Nephron progenitor cell (in vitro differentiated cells): ENCODE measurements at regions not wholly inside any gene's neighbourhood (a gene's known extent, or its start where the extent isn't known, plus 50 kb on each side); places are given as distances from the start of the nearest gene placed in this dataset.

Source experiments
- DNase-seq: peaks from one replicate; pipeline ENCODE4 v3.0.0; 2021
- H3K27ac Mint-ChIP-seq: 2 replicates; pipeline ENCODE4 v1.8.0; 2021; ENCODE audit warnings: mild to moderate bottlenecking, moderate library complexity, mixed read lengths
- H3K27me3 Mint-ChIP-seq: 2 replicates; pipeline ENCODE4 v1.8.0; 2021; ENCODE audit warnings: mild to moderate bottlenecking, low read depth, mixed read lengths; ENCODE audit not compliant: poor library complexity
- H3K36me3 Mint-ChIP-seq: 2 replicates; pipeline ENCODE4 v1.8.0; 2021; ENCODE audit warnings: low read depth, mixed read lengths
- H3K4me1 Mint-ChIP-seq: 2 replicates; pipeline ENCODE4 v1.8.0; 2021; ENCODE audit warnings: mixed read lengths
- H3K4me3 Mint-ChIP-seq: 2 replicates; pipeline ENCODE4 v1.8.0; 2021; ENCODE audit warnings: mild to moderate bottlenecking, moderate library complexity, mixed read lengths
- H3K9me3 Mint-ChIP-seq: 2 replicates; pipeline ENCODE4 v1.8.0; 2021; ENCODE audit warnings: mild to moderate bottlenecking, moderate library complexity, mixed read lengths
- CTCF ChIP-seq: fragments of 200-600 bp; sonication (generic); IDR thresholded peaks from 2 replicates; pipeline ENCODE4 v1.5.0; 2021; ENCODE audit warnings: antibody characterized with exemption

DNA sequence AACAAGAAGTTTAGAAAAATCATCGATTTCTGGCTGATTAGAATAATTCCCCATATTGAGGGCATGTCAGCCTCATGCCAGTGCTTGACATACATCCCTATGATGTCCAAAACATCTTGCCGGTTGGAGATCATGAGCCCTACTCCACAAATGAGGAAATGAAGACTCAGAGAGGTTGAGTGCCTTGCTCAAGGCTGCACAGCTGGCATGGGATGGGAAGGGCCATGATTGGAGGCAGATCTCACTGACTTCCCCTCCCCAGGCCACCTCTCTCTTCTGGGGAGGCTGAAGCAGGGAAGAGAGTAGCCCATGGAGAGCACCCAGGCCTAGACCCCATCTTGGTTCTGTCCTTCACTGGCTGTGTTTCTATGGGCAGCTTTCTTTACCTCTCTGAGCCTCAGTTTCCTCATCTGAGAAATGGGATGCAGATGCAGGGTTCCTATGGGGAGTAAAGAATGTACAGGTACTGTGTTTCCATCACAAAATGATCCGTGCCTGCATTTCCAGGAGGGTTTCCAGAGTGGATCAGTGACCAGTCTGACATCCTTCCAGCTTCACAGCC lies 145.7 kb downstream of the SYF2 start:
- no peak for TF ChIP-seq CTCF
- DNase-seq = no peak
- H3K4me3 Mint-ChIP-seq = no peak overlapping the region
- no peak overlapping the region for H3K27ac Mint-ChIP-seq
- H3K27me3 Mint-ChIP-seq = peaks cover 29% of the 10 kb centered on the region
- H3K9me3 Mint-ChIP-seq = no peaks in the 10 kb centered on the region
- no peaks in the 10 kb centered on the region for H3K36me3 Mint-ChIP-seq
- H3K4me1 Mint-ChIP-seq = peaks cover 23% of the 10 kb centered on the region

- no peak for DNase-seq
- Mint-ChIP-seq H3K4me1 (peaks cover 18% of the 10 kb centered on the region), H3K27ac (no peak overlapping the region), H3K36me3 (no peaks in the 10 kb centered on the region), H3K27me3 (peaks cover 23% of the 10 kb centered on the region), H3K4me3 (no peak overlapping the region), H3K9me3 (peaks cover 5% of the 10 kb centered on the region)
- no peak for TF ChIP-seq CTCF
Observed at GRCh38 chr1:25084407-25084806, 147.9 kb downstream of the SYF2 start.

GRCh38 chr1:25083481-25084345 lies 148.6 kb downstream of the SYF2 start:
- no peak for TF ChIP-seq CTCF
- Mint-ChIP-seq H3K27ac (no peak overlapping the region), H3K27me3 (peaks cover 23% of the 10 kb centered on the region), H3K4me1 (peaks cover 15% of the 10 kb centered on the region), H3K4me3 (no peak overlapping the region), H3K9me3 (peaks cover 5% of the 10 kb centered on the region), H3K36me3 (no peaks in the 10 kb centered on the region)
- no peak for DNase-seq

DNA sequence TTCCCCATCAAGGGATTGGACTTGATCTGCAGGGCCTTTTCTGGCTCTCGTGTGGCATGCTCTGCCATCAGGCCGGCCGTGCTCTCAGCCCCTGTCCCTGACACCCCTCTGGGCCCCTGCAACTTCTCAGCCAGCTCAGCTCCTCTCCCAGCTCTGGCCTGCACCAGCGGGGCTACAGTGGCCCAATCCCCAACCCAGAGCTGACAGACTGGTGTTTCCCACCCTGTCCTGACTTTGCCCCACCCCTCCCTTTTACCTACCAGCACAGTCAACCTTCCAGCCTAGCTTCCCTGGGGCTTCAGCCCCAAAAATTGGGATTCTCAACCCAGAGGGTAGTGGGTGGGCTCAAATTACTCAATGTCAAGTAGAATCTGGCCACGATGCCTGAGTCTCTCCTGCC lies 149.3 kb downstream of the SYF2 start:
- H3K27me3 Mint-ChIP-seq = peaks cover 23% of the 10 kb centered on the region
- peaks cover 5% of the 10 kb centered on the region for H3K9me3 Mint-ChIP-seq
- peaks cover 12% of the 10 kb centered on the region for H3K4me1 Mint-ChIP-seq
- no peaks in the 10 kb centered on the region for H3K36me3 Mint-ChIP-seq
- TF ChIP-seq CTCF = no peak
- H3K27ac Mint-ChIP-seq = no peak overlapping the region
- no peak for DNase-seq
- no peak overlapping the region for H3K4me3 Mint-ChIP-seq

GRCh38 chr1:25082216-25082899 lies 149.9 kb downstream of the SYF2 start:
- no peak for TF ChIP-seq CTCF
- Mint-ChIP-seq H3K9me3 (peaks cover 9% of the 10 kb centered on the region), H3K27me3 (peaks cover 22% of the 10 kb centered on the region), H3K27ac (no peak overlapping the region), H3K4me1 (peaks cover 12% of the 10 kb centered on the region), H3K36me3 (peaks cover 1% of the 10 kb centered on the region), H3K4me3 (no peak overlapping the region)
- no peak for DNase-seq
